NCI-H1694 treated with DMSO at 0.1 percent for 48 hours (cell line): ENCODE measurements at regions not wholly inside any gene's neighbourhood (a gene's known extent, or its start where the extent isn't known, plus 50 kb on each side); places are given as distances from the start of the nearest gene placed in this dataset.

ENCODE experiments used
- DNase-seq: peaks from one replicate; lab custom pipeline; 2025; lab: John Stamatoyannopoulos, UW

DNA sequence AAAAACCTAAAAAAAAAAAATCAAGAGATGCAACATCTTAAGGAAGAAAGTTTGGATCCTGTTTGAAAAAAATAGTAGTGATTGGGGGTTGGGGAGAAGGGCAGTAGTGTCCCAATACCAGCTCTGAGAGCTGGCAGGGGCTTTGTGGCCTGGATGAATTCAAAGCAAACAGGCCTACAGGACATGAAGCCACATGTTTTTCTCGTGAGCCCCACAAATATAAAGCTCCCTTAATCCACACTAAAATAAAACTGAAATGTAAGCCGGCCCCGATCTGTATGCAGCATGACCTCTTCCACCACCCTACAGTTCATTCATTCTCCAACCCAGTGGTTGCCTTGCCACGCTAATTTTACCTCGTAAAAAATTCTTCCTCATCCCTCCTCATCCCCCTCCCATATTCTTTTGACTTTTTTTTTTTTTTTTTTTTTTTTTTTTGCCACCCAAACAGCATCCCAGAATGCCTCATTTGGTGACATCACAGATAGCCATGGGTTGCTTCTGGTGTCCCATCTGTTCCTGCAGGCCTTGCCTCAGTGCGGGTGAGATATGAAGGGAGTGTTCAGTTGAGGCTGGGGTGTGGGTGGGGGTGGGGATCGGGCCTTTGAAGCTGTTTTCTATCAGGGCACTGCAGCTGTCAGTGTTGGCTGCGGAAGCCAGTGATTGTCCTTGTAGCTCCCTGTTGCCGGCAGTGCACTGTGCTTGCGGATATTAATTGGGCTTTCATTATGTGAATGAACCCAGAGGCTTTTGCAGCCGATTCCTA, 81.6 kb upstream of the NFIB start:
- peak; percentile 88 for DNase-seq

DNA sequence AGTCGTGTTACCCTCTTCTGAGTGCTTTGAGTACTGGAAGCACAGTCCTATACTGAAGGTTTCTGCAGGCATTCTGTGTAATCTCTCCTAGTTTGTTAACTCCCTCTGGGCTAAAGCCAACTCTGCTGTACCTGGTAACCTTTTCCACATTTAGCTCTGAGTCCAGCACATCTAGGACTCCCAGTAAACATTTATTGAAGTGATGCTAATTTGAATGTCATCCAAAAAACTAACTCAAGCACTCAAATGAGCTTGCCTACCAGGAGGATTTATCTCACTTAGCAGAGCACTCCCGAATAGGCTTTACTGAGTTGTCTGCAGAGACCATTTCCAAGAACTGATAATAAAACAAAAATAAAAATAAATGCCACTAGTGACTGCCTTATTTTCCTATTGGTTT, 79.5 kb upstream of the NFIB start:
- DNase-seq: no peak

DNA sequence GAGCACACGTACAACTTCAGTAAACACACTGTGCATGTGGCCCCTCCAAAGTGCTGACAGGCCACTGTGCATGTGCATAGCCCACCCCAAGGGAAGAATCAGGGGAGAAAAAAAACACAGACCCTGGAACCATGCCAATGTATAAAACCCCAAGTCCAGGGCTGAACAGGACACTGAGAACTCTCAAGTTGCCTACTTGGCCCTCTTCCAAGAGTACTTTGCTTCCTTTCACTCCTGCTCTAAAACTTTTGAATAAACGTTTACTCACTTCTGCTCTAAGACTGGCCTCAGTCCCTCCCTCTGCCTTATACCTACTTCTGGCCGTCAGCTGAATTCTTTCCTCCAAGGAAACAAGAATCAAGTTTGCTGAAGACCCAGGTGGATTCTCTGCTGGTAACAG, 77.7 kb upstream of the NFIB start:
- no peak for DNase-seq

DNA sequence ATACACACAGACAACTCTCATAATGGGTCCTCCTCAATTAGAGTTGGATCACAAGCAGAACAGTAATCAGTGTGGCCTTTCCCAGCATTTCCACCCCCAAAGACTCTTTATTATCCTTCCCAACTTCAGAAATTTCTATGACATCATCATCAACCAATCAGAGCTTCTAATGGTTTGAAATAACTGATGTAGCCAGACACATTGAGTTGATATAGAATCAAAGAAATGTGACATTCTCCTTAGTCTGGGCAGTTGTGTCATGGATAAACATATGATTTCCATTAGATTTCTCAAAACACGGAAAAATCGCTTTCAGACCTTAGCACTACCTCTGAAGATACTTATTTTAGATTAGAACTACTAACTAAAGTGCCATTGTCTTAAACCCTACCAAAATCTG, 75.7 kb upstream of the NFIB start:
- no peak for DNase-seq

DNA sequence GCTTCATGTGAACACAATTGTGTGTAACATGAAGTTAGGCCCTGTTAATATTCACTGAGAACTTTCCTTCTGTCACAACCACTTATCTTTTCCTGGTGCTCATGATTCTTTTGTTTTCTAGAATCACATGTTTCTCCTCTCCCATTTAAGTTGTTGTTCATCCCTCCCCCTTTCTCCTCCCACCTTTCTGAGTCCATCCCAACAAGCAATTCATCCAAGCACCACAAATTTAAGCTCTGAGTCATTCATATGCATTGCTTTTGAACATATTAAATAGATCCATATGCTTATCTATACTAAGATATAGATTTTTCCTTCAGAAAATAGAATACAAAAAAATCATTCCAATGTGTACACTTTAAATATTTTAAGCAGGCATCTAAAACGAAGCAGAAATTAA, 75.2 kb upstream of the NFIB start:
- DNase-seq: no peak

DNA sequence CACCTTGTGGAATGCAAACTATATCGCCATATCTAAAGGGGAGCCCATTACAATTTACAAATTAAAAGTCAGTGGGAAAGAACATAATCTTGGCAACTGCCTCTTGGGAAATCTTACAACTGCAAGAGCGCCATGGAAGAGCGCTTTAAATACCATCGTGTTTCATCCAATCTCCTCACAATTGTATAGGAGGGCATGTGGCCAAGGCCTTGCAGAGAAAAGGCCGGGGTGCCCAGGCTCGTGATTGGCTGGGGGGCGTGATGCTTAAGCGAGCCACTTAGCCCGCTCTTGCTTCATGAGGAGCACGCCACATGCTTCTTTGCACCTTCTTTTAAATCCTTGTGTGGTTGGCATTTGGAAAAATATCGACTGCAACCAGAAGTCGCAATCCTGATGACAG, 69.8 kb upstream of the NFIB start:
- no peak for DNase-seq

DNA sequence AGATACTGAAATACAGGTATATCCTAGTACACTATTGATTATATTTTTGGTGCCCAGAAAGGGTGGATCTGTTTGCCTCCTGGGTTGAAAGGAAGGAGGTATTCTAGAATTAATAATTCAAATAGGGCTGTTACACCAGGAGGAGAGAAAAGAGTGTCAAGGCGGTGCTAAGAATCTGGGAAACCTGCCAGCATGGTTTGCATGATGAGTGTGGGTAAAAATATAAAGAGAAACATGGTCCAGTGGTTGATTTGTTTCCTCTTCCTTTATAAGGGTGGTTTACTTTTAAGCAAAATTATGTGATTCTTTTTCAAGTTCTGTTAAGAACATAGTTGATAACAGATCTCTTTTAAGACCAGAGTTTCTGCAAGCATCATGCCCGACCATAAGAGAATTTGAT, 69.4 kb upstream of the NFIB start:
- DNase-seq: no peak

DNA sequence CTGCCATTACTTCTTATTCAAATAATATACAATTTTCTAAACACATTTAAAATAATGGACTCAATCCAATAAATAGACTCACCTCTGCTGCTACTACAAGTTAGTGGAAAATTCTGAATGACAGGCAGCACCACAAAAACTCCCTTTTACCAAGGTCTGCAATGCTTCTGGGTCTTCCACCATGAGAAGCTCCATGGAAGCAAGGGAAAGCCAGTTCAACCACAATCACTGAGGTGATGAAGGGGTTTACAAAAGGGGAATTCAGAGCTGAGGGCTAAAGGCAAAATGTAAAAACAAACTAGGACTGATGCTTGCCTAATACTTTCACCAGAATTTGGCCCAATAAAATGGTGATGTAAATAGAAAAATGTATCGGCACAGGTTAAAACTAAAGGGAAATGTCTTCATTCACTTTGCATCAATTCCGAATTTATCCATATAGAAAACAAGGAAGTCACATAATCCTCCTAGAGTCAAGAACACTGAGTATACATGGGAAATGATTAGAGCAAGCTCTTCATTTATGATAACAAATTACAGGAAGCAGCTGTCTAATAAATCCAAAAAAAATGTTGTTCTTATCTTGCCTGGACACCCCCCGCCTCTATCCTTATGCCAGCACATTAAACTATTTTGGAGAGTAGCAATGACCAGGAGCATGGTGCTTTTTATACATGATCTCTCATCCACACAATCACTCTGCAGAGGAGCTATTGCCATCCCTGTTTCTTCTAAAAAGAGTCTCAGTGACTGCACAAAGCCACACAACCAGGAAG, 66.3 kb upstream of the NFIB start:
- no peak for DNase-seq

DNA sequence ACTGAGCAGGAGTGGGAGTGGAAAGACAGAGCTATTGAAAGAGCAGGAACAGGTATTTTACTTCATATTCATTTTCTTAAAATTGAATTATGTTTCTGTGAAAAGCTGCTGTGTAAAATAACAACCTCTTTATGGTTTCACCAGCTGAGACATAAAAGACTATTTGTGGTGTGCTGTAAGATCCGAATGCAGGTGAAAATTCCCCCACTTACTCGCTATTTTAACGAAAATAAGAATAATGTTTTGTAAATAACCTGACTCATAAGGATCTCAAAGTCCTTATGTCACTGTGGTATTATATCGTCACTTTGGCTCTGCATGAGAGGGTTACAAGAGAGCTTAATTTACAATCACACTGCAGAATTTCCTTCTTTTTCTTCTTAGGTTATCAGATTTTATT, 65.3 kb upstream of the NFIB start:
- no peak for DNase-seq

DNA sequence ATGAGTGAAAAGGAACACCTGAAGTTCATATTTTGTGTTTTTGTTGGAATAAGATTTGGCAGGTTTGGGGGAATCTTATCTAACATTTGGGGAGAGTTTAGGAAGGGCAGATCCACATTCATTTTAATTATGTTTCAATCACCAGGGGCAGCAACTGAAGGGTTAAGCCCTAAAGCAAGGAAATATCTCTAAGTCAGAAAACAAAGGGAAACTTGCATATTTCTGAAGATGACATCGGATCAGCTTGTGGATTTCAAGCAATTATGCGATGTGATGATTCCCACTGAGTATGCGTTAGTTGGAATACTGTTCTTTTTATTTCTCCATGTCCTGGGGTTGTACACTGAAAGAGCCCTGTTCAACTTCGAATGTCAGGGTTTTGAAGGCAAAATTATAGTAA, 59.8 kb upstream of the NFIB start:
- no peak for DNase-seq

DNA sequence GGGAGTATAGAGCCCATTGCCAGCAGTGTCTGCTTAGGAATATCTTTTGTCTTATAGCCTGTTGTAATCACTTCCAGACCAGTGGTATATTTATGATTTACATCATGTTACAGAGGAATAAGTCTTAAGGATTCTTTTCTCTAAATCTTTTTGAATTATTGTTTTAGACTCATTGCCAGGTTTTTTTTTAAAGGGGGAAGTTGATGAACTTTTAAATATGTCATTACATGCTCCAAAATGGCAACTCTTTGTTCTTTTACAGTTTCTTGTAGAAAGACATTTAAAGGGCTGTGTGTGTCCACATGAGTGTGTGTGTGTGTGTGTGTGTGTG, 59.4 kb upstream of the NFIB start:
- DNase-seq: no peak

DNA sequence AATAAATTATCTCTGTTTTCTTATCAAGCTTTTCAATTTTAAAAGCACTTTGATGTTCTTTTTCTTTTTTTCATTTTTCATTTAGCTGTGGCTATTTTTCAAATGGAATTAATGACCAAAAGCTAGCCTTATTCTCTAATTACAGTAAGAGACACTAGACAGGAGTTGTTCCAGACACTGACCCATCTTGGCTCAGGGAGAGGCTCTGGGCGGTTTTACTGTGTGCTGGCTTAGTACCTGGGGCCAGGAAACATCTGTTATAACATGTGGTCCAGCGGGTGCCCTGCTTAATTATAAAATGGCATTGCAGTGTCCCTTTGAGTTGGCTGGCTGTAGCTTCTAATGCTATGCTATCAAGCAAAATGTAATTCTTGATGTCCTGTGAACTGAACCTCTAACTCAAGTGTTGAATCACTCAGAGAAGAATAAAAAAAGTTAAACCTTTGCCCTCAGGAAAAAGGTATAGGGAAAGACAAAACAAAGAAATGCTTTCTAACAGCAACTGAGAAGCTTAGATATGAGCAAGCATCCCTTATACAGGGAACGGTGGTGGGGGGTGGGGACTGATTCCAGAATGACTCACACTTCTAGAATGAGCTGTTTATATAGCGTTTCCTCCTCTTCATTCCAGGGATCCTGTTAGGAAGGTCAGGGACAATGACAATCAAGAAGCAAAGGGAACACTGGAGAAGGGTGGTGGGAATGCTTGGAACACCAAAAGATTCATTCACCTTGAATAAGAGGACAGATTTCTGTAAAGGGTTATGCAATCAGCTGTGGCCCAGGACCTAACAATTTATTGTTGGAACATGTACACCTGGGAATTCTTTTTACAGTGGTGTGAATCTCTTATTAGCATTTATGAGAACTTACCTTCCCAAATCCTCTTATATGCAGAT, 58.7 kb upstream of the NFIB start:
- DNase-seq: no peak

DNA sequence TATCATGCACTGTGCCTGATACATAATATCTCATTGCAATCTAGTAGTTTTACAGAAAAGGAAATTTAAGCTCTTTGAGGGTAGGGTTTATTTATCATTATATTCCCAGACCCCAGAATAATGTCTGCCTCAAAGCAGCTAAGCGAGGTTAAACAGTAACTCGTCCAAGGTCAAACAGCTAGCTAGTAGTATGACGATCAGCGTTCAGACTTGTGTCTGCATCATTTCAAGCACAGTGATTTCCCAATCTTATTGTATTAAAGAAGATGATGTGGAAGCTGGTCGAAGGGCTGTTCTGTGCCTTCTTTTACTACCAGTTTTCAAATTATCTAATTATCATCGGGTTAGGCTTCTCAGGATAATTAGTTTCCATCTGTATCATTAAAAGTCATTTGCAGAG, 55.1 kb upstream of the NFIB start:
- no peak for DNase-seq

DNA sequence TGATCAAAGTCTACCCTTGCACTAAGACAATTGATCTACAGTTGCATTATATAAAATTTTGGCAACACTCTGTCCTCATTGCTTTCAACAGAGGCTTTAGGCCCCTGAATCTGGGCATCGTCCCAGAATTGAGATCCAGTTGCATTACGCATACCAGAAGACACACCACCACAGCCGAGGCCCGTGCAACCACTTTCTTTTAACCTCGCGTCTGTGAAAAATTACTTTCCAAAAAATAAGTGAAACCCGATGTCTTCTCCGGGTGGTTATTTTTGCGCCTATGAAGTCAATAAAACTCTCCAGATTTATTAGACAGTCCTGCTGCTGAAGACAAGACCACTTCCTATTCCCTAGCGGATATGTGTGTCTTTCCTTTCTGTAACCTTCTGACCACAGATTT, 52.1 kb upstream of the NFIB start:
- DNase-seq: no peak

DNA sequence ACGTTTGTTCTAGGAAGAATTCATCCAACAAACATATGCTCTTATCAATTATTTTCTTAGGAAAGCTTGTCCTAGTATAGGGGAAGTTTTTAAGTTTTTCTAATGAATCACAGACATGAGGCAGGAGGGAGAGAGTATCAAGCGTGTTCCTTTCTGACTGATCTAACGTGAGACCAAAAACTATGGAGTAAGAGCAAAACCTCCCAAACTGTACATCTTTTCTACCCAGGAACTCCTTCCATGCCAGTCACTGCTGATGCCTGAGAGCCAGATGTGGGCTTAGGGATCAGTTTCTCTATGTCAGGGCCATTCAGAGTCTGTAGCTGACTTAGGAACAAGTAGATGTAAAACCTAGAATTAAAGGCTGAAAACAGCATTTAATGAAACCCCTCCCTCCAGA, 51.7 kb upstream of the NFIB start:
- no peak for DNase-seq
